ENCODE measurements at regions not wholly inside any gene's neighbourhood (a gene's known extent, or its start where the extent isn't known, plus 50 kb on each side); places are given as distances from the start of the nearest gene placed in this dataset.
"Not testable (repeated sequence)": the region's sequence is repeated elsewhere in the genome, so short reads cannot be mapped to it uniquely, and the experiment has no call there.

GRCh38 chr13:26864576-26864975 lies 104.0 kb upstream of the GPR12 start:
- no peak overlapping the region for H3K4me3 ChIP-seq
- H3K4me1 ChIP-seq (ENCODE audit: low read depth): no peaks in the 10 kb centered on the region
- H3K27ac ChIP-seq: no peak overlapping the region
- no peak for DNase-seq (ENCODE audit: low read depth in 1 of 2, low spot score in 1 of 2)
- H3K9me3 ChIP-seq (ENCODE audit: low read depth): no peaks in the 10 kb centered on the region
- TF ChIP-seq CTCF (IDR thresholded peaks at IDR 0.05; ENCODE audit: low read depth, low read length): no peak
- peaks cover 9% of the 10 kb centered on the region for H3K27me3 ChIP-seq
- no peaks in the 10 kb centered on the region for H3K36me3 ChIP-seq

GRCh38 chr13:26861941-26862340 lies 101.4 kb upstream of the GPR12 start:
- H3K4me3 ChIP-seq: no peak overlapping the region
- no peaks in the 10 kb centered on the region for H3K36me3 ChIP-seq
- no peak overlapping the region for H3K27ac ChIP-seq
- H3K9me3 ChIP-seq (ENCODE audit: low read depth): no peaks in the 10 kb centered on the region
- peaks cover 9% of the 10 kb centered on the region for H3K27me3 ChIP-seq
- TF ChIP-seq CTCF (IDR thresholded peaks at IDR 0.05; ENCODE audit: low read depth, low read length): no peak
- peak in 1 of 2 donors; percentile 5 for DNase-seq (ENCODE audit: low read depth in 1 of 2, low spot score in 1 of 2)
- H3K4me1 ChIP-seq (ENCODE audit: low read depth): no peaks in the 10 kb centered on the region

GRCh38 chr13:26855921-26856320 lies 95.3 kb upstream of the GPR12 start:
- Histone ChIP-seq H3K27me3 (no peaks in the 10 kb centered on the region), H3K4me1 (ENCODE audit: low read depth) (no peaks in the 10 kb centered on the region), H3K4me3 (no peak overlapping the region), H3K9me3 (ENCODE audit: low read depth) (no peaks in the 10 kb centered on the region), H3K36me3 (no peaks in the 10 kb centered on the region), H3K27ac (no peak overlapping the region)
- no peak for TF ChIP-seq CTCF (IDR thresholded peaks at IDR 0.05; ENCODE audit: low read depth, low read length)
- DNase-seq (ENCODE audit: low read depth in 1 of 2, low spot score in 1 of 2): no peak

- H3K4me3 ChIP-seq: no peak overlapping the region
- no peak overlapping the region for H3K27ac ChIP-seq
- no peaks in the 10 kb centered on the region for H3K9me3 ChIP-seq (ENCODE audit: low read depth)
- no peaks in the 10 kb centered on the region for H3K4me1 ChIP-seq (ENCODE audit: low read depth)
- no peak for TF ChIP-seq CTCF (IDR thresholded peaks at IDR 0.05; ENCODE audit: low read depth, low read length)
- no peak for DNase-seq (ENCODE audit: low read depth in 1 of 2, low spot score in 1 of 2)
- H3K36me3 ChIP-seq: no peaks in the 10 kb centered on the region
- H3K27me3 ChIP-seq: no peaks in the 10 kb centered on the region
These were observed 94.5 kb upstream of the GPR12 start for GRCh38 chr13:26855071-26855470.

- TF ChIP-seq CTCF (IDR thresholded peaks at IDR 0.05; ENCODE audit: low read depth, low read length): no peak
- no peak overlapping the region for H3K4me3 ChIP-seq
- DNase-seq (ENCODE audit: low read depth in 1 of 2, low spot score in 1 of 2): no peak
- no peaks in the 10 kb centered on the region for H3K36me3 ChIP-seq
- H3K27ac ChIP-seq: no peak overlapping the region
- H3K4me1 ChIP-seq (ENCODE audit: low read depth): no peaks in the 10 kb centered on the region
- H3K27me3 ChIP-seq: no peaks in the 10 kb centered on the region
- no peaks in the 10 kb centered on the region for H3K9me3 ChIP-seq (ENCODE audit: low read depth)
These were observed 92.7 kb upstream of the GPR12 start for GRCh38 chr13:26853323-26853722.

GRCh38 chr13:26847281-26847680 lies 86.7 kb upstream of the GPR12 start:
- Histone ChIP-seq H3K27me3 (no peaks in the 10 kb centered on the region), H3K4me1 (ENCODE audit: low read depth) (peaks cover 4% of the 10 kb centered on the region), H3K27ac (no peak overlapping the region), H3K36me3 (no peaks in the 10 kb centered on the region), H3K4me3 (no peak overlapping the region), H3K9me3 (ENCODE audit: low read depth) (no peaks in the 10 kb centered on the region)
- no peak for TF ChIP-seq CTCF (IDR thresholded peaks at IDR 0.05; ENCODE audit: low read depth, low read length)
- peak in 1 of 2 donors; percentile 13 for DNase-seq (ENCODE audit: low read depth in 1 of 2, low spot score in 1 of 2)

- DNase-seq (ENCODE audit: low read depth in 1 of 2, low spot score in 1 of 2); H3K36me3 ChIP-seq; H3K27ac ChIP-seq; H3K9me3 ChIP-seq (ENCODE audit: low read depth); H3K27me3 ChIP-seq; H3K4me1 ChIP-seq (ENCODE audit: low read depth); H3K4me3 ChIP-seq: not testable (repeated sequence)
These were observed 84.5 kb upstream of the GPR12 start for GRCh38 chr13:26845063-26845462.
